A673 (cell line): ENCODE measurements at regions not wholly inside any gene's neighbourhood (a gene's known extent, or its start where the extent isn't known, plus 50 kb on each side); places are given as distances from the start of the nearest gene placed in this dataset.
"Not testable (repeated sequence)": the region's sequence is repeated elsewhere in the genome, so short reads cannot be mapped to it uniquely, and the experiment has no call there.

ENCODE experiments used
- BruUV-seq: library from RNA; stranded (reverse); fragments of 400-500 nt; replicated peaks from 2 replicates; lab custom pipeline; 2021; lab: Mats Ljungman, UMichigan
- CTCF ChIA-PET: fragments of 300-600 bp; sonication (Branson Sonifier 250); formaldehyde crosslinking; loops from one replicate; lab custom pipeline; 2022; ENCODE audit warnings: antibody characterized with exemption; lab: Charles Lee
- POLR2A ChIA-PET: fragments of 300-600 bp; sonication (Branson Sonifier 250); formaldehyde crosslinking; loops from one replicate; lab custom pipeline; 2022; ENCODE audit warnings: antibody characterized with exemption; ENCODE audit not compliant: low non-redundant PET; lab: Charles Lee
- DNase-seq: peaks from one replicate; pipeline ENCODE4 v3.0.0-alpha.2; 2015; ENCODE audit warnings: low spot score
- H3K27ac ChIP-seq: fragments of 200-600 bp; sonication (generic); 2 replicates; pipeline ENCODE4 v1.5.1; 2016; ENCODE audit warnings: mixed run types, low read depth, mild to moderate bottlenecking, mixed read lengths, antibody characterized with exemption, low read length; ENCODE audit not compliant: poor library complexity, severe bottlenecking
- H3K27me3 ChIP-seq: fragments of 200-600 bp; sonication (generic); replicated peaks from 2 replicates; pipeline ENCODE4 v1.6.1; 2017; ENCODE audit warnings: mixed run types, low read depth, mild to moderate bottlenecking, mixed read lengths, antibody characterized with exemption, low read length; ENCODE audit not compliant: insufficient read depth, poor library complexity
- H3K36me3 ChIP-seq: fragments of 200-600 bp; sonication (generic); 2 replicates; pipeline ENCODE4 v1.6.1; 2016; ENCODE audit warnings: mixed run types, mild to moderate bottlenecking, mixed read lengths, antibody characterized with exemption, low read length; ENCODE audit not compliant: insufficient read depth, poor library complexity, severe bottlenecking
- H3K4me1 ChIP-seq: fragments of 200-600 bp; sonication (generic); 2 replicates; pipeline ENCODE4 v1.6.1; 2017; ENCODE audit warnings: mixed run types, mild to moderate bottlenecking, mixed read lengths, antibody characterized with exemption, low read length; ENCODE audit not compliant: insufficient read depth, poor library complexity, severe bottlenecking
- H3K4me3 ChIP-seq: fragments of 200-600 bp; sonication (generic); 2 replicates; pipeline ENCODE4 v1.5.1; 2016; ENCODE audit warnings: low read depth, mixed run types, mild to moderate bottlenecking, mixed read lengths, low read length; ENCODE audit not compliant: poor library complexity, severe bottlenecking
- H3K9me3 ChIP-seq: fragments of 200-600 bp; sonication (generic); 2 replicates; pipeline ENCODE4 v1.6.1; 2016; ENCODE audit warnings: mixed run types, low read depth, mild to moderate bottlenecking, mixed read lengths, antibody characterized with exemption, low read length; ENCODE audit not compliant: poor library complexity, severe bottlenecking
- EZH2 ChIP-seq: fragments of 200-600 bp; sonication (generic); IDR thresholded peaks from 2 replicates; pipeline ENCODE4 v1.6.1; 2017; ENCODE audit warnings: borderline replicate concordance, low read depth, mild to moderate bottlenecking, mixed read lengths, antibody characterized with exemption, low read length; ENCODE audit not compliant: poor library complexity, severe bottlenecking
- intact Hi-C: fragments of 100-400 bp; cut with micrococcal nuclease; formaldehyde crosslinking; loops from one replicate; pipeline ENCODE4 v1.10.0; 2022; ENCODE audit not compliant: unreplicated experiment
- TF ChIP-seq, protein P1 (sequence below): fragments of 300-800, 200-600 bp; sonication (generic); conservative IDR thresholded peaks from 2 replicates; pipeline ENCODE4 v1.5.1; 2017; ENCODE audit warnings: low read depth, mild to moderate bottlenecking, antibody characterized with exemption, low read length, moderate library complexity, mixed read lengths

DNA sequence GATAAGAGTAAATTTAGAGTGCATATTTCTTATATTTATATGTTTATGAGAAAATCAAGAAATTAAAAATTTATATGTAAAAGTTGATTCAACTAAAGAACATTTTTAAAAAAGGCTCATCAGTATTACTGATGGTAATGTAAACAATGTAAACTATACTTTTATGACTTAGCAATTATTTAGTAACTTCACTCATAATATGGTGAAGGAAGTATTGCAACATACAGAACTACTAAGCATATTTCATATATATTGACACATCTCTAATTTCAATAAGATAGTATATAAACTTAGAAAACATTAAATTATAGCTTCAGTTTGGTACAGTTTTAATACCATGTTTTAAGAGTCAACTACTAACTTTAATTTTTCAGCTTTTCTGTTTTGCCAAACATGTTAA lies 512.8 kb upstream of the PCDH7 start:
- Histone ChIP-seq H3K27me3 (no peaks in the 10 kb centered on the region), H3K27ac (no peak overlapping the region)

DNA sequence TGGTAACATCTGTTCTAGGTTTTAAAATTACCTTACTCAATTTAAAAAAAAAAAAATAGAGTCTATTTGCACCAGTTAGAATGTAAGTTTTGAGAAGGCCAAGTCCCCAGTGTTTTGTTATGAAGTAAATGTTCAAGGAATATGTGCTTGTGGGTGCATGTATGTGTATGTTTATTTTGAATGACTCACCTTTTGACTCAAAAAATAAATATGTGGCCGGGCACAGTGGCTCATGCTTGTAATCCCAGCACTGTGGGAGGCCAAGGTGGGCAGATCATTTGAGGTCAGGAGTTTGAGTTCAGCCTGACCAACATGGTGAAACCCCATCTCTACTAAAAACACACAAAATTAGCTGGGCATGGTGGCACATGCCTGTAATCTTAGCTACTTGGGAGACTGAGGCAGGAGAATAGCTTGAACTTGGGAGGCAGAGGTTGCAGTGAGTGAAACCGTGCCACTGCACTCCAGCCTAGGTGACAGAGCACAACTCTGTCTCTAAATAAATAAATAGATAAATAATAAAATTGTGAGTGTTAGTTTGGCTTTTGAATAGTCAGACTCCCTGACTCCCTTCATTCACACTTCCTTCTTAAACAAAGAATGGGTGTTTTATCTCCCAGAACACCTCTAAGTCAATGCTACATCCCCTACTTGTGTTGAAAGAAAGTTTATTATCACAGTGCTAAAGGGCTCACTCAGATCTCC lies 511.3 kb upstream of the PCDH7 start:
- no TSS peak for BruUV-seq
- no peaks in the 10 kb centered on the region for H3K36me3 ChIP-seq

More for the DNA sequence above, 512.8 kb upstream of the PCDH7 start:
- TF ChIP-seq, protein P1, sequence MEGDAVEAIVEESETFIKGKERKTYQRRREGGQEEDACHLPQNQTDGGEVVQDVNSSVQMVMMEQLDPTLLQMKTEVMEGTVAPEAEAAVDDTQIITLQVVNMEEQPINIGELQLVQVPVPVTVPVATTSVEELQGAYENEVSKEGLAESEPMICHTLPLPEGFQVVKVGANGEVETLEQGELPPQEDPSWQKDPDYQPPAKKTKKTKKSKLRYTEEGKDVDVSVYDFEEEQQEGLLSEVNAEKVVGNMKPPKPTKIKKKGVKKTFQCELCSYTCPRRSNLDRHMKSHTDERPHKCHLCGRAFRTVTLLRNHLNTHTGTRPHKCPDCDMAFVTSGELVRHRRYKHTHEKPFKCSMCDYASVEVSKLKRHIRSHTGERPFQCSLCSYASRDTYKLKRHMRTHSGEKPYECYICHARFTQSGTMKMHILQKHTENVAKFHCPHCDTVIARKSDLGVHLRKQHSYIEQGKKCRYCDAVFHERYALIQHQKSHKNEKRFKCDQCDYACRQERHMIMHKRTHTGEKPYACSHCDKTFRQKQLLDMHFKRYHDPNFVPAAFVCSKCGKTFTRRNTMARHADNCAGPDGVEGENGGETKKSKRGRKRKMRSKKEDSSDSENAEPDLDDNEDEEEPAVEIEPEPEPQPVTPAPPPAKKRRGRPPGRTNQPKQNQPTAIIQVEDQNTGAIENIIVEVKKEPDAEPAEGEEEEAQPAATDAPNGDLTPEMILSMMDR: no peak
- no peak for TF ChIP-seq EZH2
- no peaks in the 10 kb centered on the region for H3K36me3 ChIP-seq
- no TSS peak for BruUV-seq
- ChIA-PET POLR2A (interaction anchor here (0.6 kb wide), 1 partner anchor 465 kb away, joined by 25 read pairs; no protein-coding TSS in a partner anchor), CTCF (no interaction called here)
- H3K9me3 ChIP-seq: peaks cover 8% of the 10 kb centered on the region
- DNase-seq: no peak
- intact Hi-C loops: no loop called here
- H3K4me3 ChIP-seq: no peak overlapping the region
- no peaks in the 10 kb centered on the region for H3K4me1 ChIP-seq

DNA sequence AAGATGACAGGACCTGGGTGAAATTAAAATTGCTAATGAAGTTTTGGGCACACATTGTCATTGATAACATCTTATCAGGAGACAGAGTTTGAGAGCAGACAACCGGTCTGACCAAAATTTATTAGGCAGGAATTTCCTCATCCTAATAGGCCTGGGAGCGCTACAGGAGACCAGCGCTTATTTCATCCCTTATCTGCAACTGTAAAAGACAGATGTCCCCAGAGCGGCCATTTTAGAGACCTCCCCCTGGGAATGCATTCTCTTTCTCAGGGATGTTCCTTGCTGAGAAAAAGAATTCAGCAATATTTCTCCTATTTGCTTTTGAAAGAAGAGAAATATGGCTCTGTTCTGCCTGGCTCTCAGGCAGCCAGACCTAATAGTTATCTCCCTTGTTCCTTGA lies 504.2 kb upstream of the PCDH7 start:
- H3K27ac ChIP-seq, H3K9me3 ChIP-seq, POLR2A ChIA-PET, CTCF ChIA-PET, intact Hi-C loops, BruUV-seq, H3K4me3 ChIP-seq, DNase-seq, H3K36me3 ChIP-seq, H3K4me1 ChIP-seq, H3K27me3 ChIP-seq: not testable (repeated sequence)

More for the DNA sequence above, 511.3 kb upstream of the PCDH7 start:
- intact Hi-C loops: no loop called here
- POLR2A ChIA-PET: no interaction called here
- CTCF ChIA-PET: no interaction called here
- no peaks in the 10 kb centered on the region for H3K27me3 ChIP-seq
- no peak overlapping the region for H3K27ac ChIP-seq
- no peaks in the 10 kb centered on the region for H3K9me3 ChIP-seq
- H3K4me3 ChIP-seq: no peak overlapping the region
- TF ChIP-seq, protein P1: no peak
- TF ChIP-seq EZH2: no peak
- no peaks in the 10 kb centered on the region for H3K4me1 ChIP-seq
- DNase-seq: no peak

DNA sequence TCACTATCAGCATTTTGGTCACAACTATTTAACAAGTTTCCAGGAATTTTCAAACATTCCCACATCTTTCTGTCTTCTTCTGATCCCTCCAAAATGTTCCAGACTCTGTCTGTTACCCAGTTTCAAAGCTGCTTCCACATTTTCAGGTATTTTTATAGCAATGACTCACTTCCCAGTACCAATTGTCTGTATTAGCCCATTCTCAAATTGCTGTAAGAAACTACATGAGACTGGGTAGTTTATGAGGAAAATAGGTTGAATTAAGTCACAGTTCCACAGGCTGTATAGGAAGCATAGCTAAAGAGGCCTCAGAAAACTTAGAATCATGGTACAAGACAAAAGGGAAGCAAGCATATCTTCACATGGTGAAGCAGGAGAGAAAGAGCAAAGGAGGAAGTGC lies 475.0 kb upstream of the PCDH7 start:
- CTCF ChIA-PET: no interaction called here
- TF ChIP-seq EZH2: no peak
- TF ChIP-seq, protein P1: no peak
- intact Hi-C loops: no loop called here

More for the DNA sequence above, 475.0 kb upstream of the PCDH7 start:
- DNase-seq: no peak
- Histone ChIP-seq H3K9me3 (no peaks in the 10 kb centered on the region), H3K27ac (no peak overlapping the region), H3K4me1 (no peaks in the 10 kb centered on the region), H3K4me3 (no peak overlapping the region), H3K36me3 (no peaks in the 10 kb centered on the region), H3K27me3 (no peaks in the 10 kb centered on the region)
- POLR2A ChIA-PET: no interaction called here
- no TSS peak for BruUV-seq
